ENCODE measurements at regions not wholly inside any gene's neighbourhood (a gene's known extent, or its start where the extent isn't known, plus 50 kb on each side); places are given as distances from the start of the nearest gene placed in this dataset.
A peak's percentile ranks its signal among the peaks of the same experiment; 100 is the strongest.

DNA sequence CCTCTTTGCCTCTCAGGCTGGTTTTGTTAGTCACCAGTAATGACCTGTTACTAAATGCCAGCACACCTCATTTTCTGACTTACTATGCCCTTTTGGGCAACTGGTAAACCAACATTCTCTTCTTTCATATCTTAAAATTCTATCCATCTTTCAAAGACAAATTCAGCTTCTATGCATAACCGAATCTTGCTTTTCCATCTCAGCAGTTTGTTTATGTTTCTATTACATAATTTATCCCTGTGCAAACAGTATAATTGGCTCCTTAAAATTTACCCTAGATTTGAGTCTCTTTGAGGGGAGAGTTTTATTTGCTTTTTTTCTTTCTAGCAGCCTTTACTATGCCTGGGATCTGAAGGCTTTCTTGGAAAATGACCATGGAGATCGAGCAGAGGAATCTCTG lies 58.5 kb upstream of the SIPA1L2 start:
- no peaks in the 10 kb centered on the region for H3K27me3 ChIP-seq (ENCODE audit: insufficient read depth in 3 of 3, low read length in 2 of 3)
- no peak overlapping the region for H3K4me3 ChIP-seq
- H3K36me3 ChIP-seq (ENCODE audit: insufficient read depth in 1 of 2, low read depth in 1 of 2) = no peaks in the 10 kb centered on the region
- TF ChIP-seq, protein P1, sequence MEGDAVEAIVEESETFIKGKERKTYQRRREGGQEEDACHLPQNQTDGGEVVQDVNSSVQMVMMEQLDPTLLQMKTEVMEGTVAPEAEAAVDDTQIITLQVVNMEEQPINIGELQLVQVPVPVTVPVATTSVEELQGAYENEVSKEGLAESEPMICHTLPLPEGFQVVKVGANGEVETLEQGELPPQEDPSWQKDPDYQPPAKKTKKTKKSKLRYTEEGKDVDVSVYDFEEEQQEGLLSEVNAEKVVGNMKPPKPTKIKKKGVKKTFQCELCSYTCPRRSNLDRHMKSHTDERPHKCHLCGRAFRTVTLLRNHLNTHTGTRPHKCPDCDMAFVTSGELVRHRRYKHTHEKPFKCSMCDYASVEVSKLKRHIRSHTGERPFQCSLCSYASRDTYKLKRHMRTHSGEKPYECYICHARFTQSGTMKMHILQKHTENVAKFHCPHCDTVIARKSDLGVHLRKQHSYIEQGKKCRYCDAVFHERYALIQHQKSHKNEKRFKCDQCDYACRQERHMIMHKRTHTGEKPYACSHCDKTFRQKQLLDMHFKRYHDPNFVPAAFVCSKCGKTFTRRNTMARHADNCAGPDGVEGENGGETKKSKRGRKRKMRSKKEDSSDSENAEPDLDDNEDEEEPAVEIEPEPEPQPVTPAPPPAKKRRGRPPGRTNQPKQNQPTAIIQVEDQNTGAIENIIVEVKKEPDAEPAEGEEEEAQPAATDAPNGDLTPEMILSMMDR (IDR thresholded peaks at IDR 0.05) = no peak
- no peaks in the 10 kb centered on the region for H3K4me1 ChIP-seq
- ATAC-seq (no peak), DNase-seq (no peak)
- WGBS, 3 donors = 86 to 92% (median 89%) methylated on average over 2 of the region's 2 CpGs
- H3K9me3 ChIP-seq = no peaks in the 10 kb centered on the region
- H3K27ac ChIP-seq = no peak overlapping the region
- intact Hi-C loops (cut with DNase I) = no loop called here

DNA sequence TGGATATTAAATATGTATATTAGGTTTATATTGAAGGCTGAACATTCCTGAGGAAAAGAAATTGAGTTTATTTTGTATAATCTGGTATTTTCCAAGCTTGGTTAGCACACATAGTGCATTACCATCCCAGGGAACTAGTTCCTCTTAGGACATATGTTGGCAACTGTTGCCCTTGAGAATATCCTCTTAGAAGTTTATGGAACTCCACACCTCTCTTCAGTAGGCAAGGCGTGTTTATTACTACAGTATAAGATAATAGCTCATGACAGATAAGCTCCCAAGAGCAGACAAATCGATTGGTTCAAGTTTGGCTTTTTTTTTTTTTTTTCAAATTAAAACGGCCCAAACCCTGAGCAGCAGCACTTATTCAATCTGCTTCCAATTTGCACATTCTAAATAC lies 59.8 kb upstream of the SIPA1L2 start:
- H3K36me3 ChIP-seq (ENCODE audit: insufficient read depth in 1 of 2, low read depth in 1 of 2) = no peaks in the 10 kb centered on the region
- intact Hi-C loops (cut with DNase I) = no loop called here
- H3K27ac ChIP-seq = no peak overlapping the region
- no peaks in the 10 kb centered on the region for H3K9me3 ChIP-seq
- no peak overlapping the region for H3K4me3 ChIP-seq
- H3K4me1 ChIP-seq = no peaks in the 10 kb centered on the region
- ATAC-seq = no peak
- H3K27me3 ChIP-seq (ENCODE audit: insufficient read depth in 3 of 3, low read length in 2 of 3) = no peaks in the 10 kb centered on the region
- 61 to 65% (median 61%) methylated on average over 3 of the region's 3 CpGs for WGBS, 3 donors
- DNase-seq = no peak
- TF ChIP-seq, protein P1 (IDR thresholded peaks at IDR 0.05) = no peak

DNA sequence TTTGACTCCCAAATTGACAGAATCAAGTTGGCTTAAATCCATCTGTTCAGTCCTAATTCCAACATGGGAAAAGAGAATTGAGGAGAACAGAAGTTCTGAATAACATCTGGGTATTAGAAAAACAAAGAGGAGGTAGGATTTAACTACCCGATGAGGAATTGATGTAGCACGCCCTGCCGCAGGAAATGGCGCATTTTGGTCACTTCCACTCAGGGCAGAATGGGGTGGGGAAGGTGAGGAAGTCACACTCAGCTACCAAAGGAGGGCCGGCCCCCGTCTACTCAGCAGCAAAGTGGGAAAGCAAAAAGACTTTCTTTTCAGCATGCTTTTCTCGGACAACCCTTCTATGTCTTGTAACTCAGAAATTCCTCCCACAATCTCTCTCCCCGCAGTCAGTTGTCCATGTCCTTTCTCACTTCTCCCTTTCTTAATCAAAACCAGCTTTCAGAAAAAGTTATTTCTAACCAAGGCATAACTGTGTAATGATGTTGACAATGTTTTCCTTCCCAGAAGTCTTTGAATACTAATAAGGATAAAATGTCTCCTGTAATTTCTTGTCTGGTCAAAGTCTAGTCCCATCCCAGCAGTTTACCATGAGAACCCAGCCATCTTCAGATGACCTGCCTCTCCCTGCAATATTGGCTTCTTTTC lies 60.5 kb upstream of the SIPA1L2 start:
- ATAC-seq (no peak), DNase-seq (no peak)
- Histone ChIP-seq H3K4me3 (no peak overlapping the region), H3K4me1 (no peaks in the 10 kb centered on the region), H3K27me3 (ENCODE audit: insufficient read depth in 3 of 3, low read length in 2 of 3) (no peaks in the 10 kb centered on the region), H3K9me3 (no peaks in the 10 kb centered on the region), H3K27ac (peak overlapping the region; percentile 23), H3K36me3 (ENCODE audit: insufficient read depth in 1 of 2, low read depth in 1 of 2) (no peaks in the 10 kb centered on the region)
- TF ChIP-seq, protein P1 (IDR thresholded peaks at IDR 0.05) = no peak
- intact Hi-C loops (cut with DNase I) = no loop called here
- WGBS, 3 donors = 45 to 50% (median 45%) methylated on average over 8 of the region's 8 CpGs

DNA sequence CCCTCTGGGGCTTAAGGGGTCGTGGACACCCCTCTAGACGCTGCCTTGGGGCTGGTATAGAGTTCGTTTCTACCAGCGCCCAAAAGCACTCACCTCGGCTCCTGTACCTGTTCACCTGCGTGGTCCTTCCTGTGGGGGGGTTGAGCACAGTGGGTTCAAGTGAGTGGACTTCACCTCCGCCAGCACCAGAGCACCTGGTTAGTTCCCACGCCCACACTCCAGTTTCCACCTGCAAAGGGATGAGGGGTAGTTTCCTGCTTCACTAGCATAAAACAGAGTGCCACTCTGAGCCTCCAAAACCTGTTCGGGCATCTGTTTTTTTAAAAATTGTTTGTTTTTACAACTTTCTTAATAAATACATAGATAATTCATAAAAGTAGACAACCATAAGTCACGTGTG lies 64.5 kb upstream of the SIPA1L2 start:
- H3K4me3 ChIP-seq = no peak overlapping the region
- H3K27me3 ChIP-seq (ENCODE audit: insufficient read depth in 3 of 3, low read length in 2 of 3) = no peaks in the 10 kb centered on the region
- intact Hi-C loops (cut with DNase I) = no loop called here
- WGBS, 3 donors = 91 to 94% (median 93%) methylated on average over 10 of the region's 10 CpGs
- no peaks in the 10 kb centered on the region for H3K4me1 ChIP-seq
- TF ChIP-seq, protein P1 (IDR thresholded peaks at IDR 0.05) = no peak
- no peaks in the 10 kb centered on the region for H3K9me3 ChIP-seq
- DNase-seq (no peak), ATAC-seq (no peak)
- no peak overlapping the region for H3K27ac ChIP-seq
- no peaks in the 10 kb centered on the region for H3K36me3 ChIP-seq (ENCODE audit: insufficient read depth in 1 of 2, low read depth in 1 of 2)
